ENCODE measurements at regions not wholly inside any gene's neighbourhood (a gene's known extent, or its start where the extent isn't known, plus 50 kb on each side); places are given as distances from the start of the nearest gene placed in this dataset.

GRCh38 chr2:75960472-75961009 is 249.8 kb upstream of the GCFC2 start:
- Histone ChIP-seq H3K4me2 (no peak overlapping the region), H3K27ac (ENCODE audit: low read depth in 2 of 2, low read length in 1 of 2) (no peak overlapping the region), H2AFZ (ENCODE audit: low read depth) (no peak overlapping the region), H3F3A (replicated peaks; ENCODE audit: insufficient read depth) (no peaks in the 10 kb centered on the region), H3K9me3 (no peaks in the 10 kb centered on the region), H3K79me2 (ENCODE audit: insufficient read depth) (no peaks in the 10 kb centered on the region), H4K20me1 (ENCODE audit: insufficient read depth) (no peaks in the 10 kb centered on the region), H3K36me3 (replicated peaks in 1 of 2; ENCODE audit: control insufficient read depth in 1 of 2, insufficient read depth in 2 of 2, low read length in 1 of 2) (no peaks in the 10 kb centered on the region), H3K9ac (no peak overlapping the region), H3K4me3 (ENCODE audit: low read depth in 2 of 2, low read length in 1 of 2) (no peak overlapping the region), H3K27me3 (ENCODE audit: insufficient read depth) (no peaks in the 10 kb centered on the region), H3K4me1 (ENCODE audit: control insufficient read depth in 1 of 2, insufficient read depth in 2 of 2, low read depth in 1 of 2, low read length in 1 of 2) (no peaks in the 10 kb centered on the region), H3K9me2 (no peaks in the 10 kb centered on the region)
- POLR2A ChIA-PET: no interaction called here
- 20% methylated on average over 3 of the region's 3 CpGs for WGBS (ENCODE audit: low lambda C conversion rate)
- TF ChIP-seq FOXM1 (IDR thresholded peaks at IDR 0.05; ENCODE audit: low read depth) (no peak), NRF1 (IDR thresholded peaks at IDR 0.05; ENCODE audit: low read depth, low read length) (no peak), YY1 (IDR thresholded peaks at IDR 0.05; ENCODE audit: low read depth) (no peak), TAF1 (IDR thresholded peaks at IDR 0.05; ENCODE audit: borderline replicate concordance, low read depth, low read length) (no peak), MAX (IDR thresholded peaks at IDR 0.05; ENCODE audit: low read depth) (no peak), FOXJ3 (CRISPR knock-in tag; IDR thresholded peaks at IDR 0.05) (no peak)
- TF ChIP-seq, protein P1, sequence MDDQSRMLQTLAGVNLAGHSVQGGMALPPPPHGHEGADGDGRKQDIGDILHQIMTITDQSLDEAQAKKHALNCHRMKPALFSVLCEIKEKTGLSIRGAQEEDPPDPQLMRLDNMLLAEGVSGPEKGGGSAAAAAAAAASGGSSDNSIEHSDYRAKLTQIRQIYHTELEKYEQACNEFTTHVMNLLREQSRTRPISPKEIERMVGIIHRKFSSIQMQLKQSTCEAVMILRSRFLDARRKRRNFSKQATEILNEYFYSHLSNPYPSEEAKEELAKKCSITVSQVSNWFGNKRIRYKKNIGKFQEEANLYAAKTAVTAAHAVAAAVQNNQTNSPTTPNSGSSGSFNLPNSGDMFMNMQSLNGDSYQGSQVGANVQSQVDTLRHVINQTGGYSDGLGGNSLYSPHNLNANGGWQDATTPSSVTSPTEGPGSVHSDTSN (IDR thresholded peaks at IDR 0.05): no peak
- no peak for DNase-seq
- CTCF ChIA-PET: no interaction called here

- Histone ChIP-seq H3K9ac (no peak overlapping the region), H3K4me3 (ENCODE audit: low read depth in 2 of 2, low read length in 1 of 2) (no peak overlapping the region), H3K36me3 (replicated peaks in 1 of 2; ENCODE audit: control insufficient read depth in 1 of 2, insufficient read depth in 2 of 2, low read length in 1 of 2) (no peaks in the 10 kb centered on the region), H3K9me2 (no peaks in the 10 kb centered on the region), H3K9me3 (no peaks in the 10 kb centered on the region), H3F3A (replicated peaks; ENCODE audit: insufficient read depth) (no peaks in the 10 kb centered on the region), H4K20me1 (ENCODE audit: insufficient read depth) (no peaks in the 10 kb centered on the region), H3K27ac (ENCODE audit: low read depth in 2 of 2, low read length in 1 of 2) (no peak overlapping the region), H3K4me2 (no peak overlapping the region), H3K79me2 (ENCODE audit: insufficient read depth) (no peaks in the 10 kb centered on the region), H3K4me1 (ENCODE audit: control insufficient read depth in 1 of 2, insufficient read depth in 2 of 2, low read depth in 1 of 2, low read length in 1 of 2) (no peaks in the 10 kb centered on the region), H3K27me3 (ENCODE audit: insufficient read depth) (no peaks in the 10 kb centered on the region), H2AFZ (ENCODE audit: low read depth) (no peak overlapping the region)
- WGBS (ENCODE audit: low lambda C conversion rate): 41% methylated on average over 3 of the region's 4 CpGs
- CTCF ChIA-PET: no interaction called here
- no peak for DNase-seq
- TF ChIP-seq CHD2 (IDR thresholded peaks at IDR 0.05; ENCODE audit: low read length, partially characterized antibody) (no peak), RAD21 (IDR thresholded peaks at IDR 0.05; ENCODE audit: low read length) (no peak), FOXM1 (IDR thresholded peaks at IDR 0.05; ENCODE audit: low read depth) (no peak), GATA2 (CRISPR knock-in tag; IDR thresholded peaks at IDR 0.05) (no peak), JUND (IDR thresholded peaks at IDR 0.05) (no peak), CTCF (IDR thresholded peaks at IDR 0.05) (no peak), FOXJ3 (CRISPR knock-in tag; IDR thresholded peaks at IDR 0.05) (no peak)
- TF ChIP-seq, protein P2, sequence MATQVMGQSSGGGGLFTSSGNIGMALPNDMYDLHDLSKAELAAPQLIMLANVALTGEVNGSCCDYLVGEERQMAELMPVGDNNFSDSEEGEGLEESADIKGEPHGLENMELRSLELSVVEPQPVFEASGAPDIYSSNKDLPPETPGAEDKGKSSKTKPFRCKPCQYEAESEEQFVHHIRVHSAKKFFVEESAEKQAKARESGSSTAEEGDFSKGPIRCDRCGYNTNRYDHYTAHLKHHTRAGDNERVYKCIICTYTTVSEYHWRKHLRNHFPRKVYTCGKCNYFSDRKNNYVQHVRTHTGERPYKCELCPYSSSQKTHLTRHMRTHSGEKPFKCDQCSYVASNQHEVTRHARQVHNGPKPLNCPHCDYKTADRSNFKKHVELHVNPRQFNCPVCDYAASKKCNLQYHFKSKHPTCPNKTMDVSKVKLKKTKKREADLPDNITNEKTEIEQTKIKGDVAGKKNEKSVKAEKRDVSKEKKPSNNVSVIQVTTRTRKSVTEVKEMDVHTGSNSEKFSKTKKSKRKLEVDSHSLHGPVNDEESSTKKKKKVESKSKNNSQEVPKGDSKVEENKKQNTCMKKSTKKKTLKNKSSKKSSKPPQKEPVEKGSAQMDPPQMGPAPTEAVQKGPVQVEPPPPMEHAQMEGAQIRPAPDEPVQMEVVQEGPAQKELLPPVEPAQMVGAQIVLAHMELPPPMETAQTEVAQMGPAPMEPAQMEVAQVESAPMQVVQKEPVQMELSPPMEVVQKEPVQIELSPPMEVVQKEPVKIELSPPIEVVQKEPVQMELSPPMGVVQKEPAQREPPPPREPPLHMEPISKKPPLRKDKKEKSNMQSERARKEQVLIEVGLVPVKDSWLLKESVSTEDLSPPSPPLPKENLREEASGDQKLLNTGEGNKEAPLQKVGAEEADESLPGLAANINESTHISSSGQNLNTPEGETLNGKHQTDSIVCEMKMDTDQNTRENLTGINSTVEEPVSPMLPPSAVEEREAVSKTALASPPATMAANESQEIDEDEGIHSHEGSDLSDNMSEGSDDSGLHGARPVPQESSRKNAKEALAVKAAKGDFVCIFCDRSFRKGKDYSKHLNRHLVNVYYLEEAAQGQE (IDR thresholded peaks at IDR 0.05; ENCODE audit: low read depth, low read length): no peak
- TF ChIP-seq, protein P1 (IDR thresholded peaks at IDR 0.05): no peak
- POLR2A ChIA-PET: interaction anchor here (0.6 kb wide), 1 partner anchor 15 kb away, joined by 3 read pairs; no protein-coding TSS in a partner anchor
These were observed 249.2 kb upstream of the GCFC2 start for GRCh38 chr2:75959724-75960471.
